Panc1 (cell line): ENCODE measurements at regions not wholly inside any gene's neighbourhood (a gene's known extent, or its start where the extent isn't known, plus 50 kb on each side); places are given as distances from the start of the nearest gene placed in this dataset.

Experiments
- ATAC-seq: fragments of 200-7000 bp; cut with Tn5 transposase; 2 replicates; pipeline ENCODE4 v1.9.1; 2020; ENCODE audit warnings: mild to moderate bottlenecking, moderate library complexity
- BruUV-seq: library from RNA; stranded (reverse); fragments of 400-500 nt; replicated peaks from 2 replicates; lab custom pipeline; 2021; lab: Mats Ljungman, UMichigan
- CTCF ChIA-PET: fragments of 300-600 bp; sonication (Branson Sonifier 250); formaldehyde crosslinking; loops from one replicate; lab custom pipeline; 2022; ENCODE audit warnings: antibody characterized with exemption; lab: Charles Lee
- POLR2A ChIA-PET: fragments of 300-600 bp; sonication (Branson Sonifier 250); formaldehyde crosslinking; loops from one replicate; lab custom pipeline; 2022; ENCODE audit warnings: antibody characterized with exemption; lab: Charles Lee
- DNase-seq: peaks from one replicate; pipeline ENCODE4 v3.0.0-alpha.2; 2010; ENCODE audit warnings: low read depth, low spot score
- H3K27ac ChIP-seq: 2 replicates; pipeline ENCODE4 v1.5.1; 2011; ENCODE audit warnings: mild to moderate bottlenecking, low read length, inconsistent platforms
- H3K27me3 ChIP-seq: fragments of 200-500 bp; sonication (Bioruptor generic); 2 replicates; pipeline ENCODE4 v1.6.0; 2014; ENCODE audit warnings: low read length, inconsistent platforms; ENCODE audit not compliant: control insufficient read depth, insufficient read depth
- H3K36me3 ChIP-seq: fragments of 200-500 bp; sonication (Bioruptor generic); 2 replicates; pipeline ENCODE4 v1.5.1; 2014; ENCODE audit warnings: inconsistent platforms, mild to moderate bottlenecking, low read length, moderate library complexity; ENCODE audit not compliant: control insufficient read depth, insufficient read depth
- H3K4me1 ChIP-seq: 2 replicates; pipeline ENCODE4 v1.5.1; 2011; ENCODE audit warnings: inconsistent platforms, mild to moderate bottlenecking, low read length, moderate library complexity; ENCODE audit not compliant: control insufficient read depth, insufficient read depth
- H3K4me3 ChIP-seq, 2 experiments: 2 replicates each; pipeline ENCODE4 v1.5.1; 2011 to 2012; ENCODE audit warnings: low read depth in 2 of 2, low read length in 2 of 2, mild to moderate bottlenecking in 2 of 2, inconsistent platforms in 1 of 2, moderate library complexity in 1 of 2
- H3K9me3 ChIP-seq: fragments of 200-500 bp; sonication (Bioruptor generic); 2 replicates; pipeline ENCODE4 v1.5.1; 2014; ENCODE audit warnings: low read depth, mild to moderate bottlenecking, inconsistent platforms, low read length, moderate library complexity; ENCODE audit not compliant: control insufficient read depth, insufficient read depth
- CTCF ChIP-seq: fragments of 450-650 bp; IDR thresholded peaks from 2 replicates; pipeline ENCODE4 v1.5.1; 2017; ENCODE audit warnings: mild to moderate bottlenecking
- POLR2AphosphoS5 ChIP-seq: IDR thresholded peaks from 2 replicates; pipeline ENCODE4 v1.6.1; 2012; ENCODE audit warnings: mild to moderate bottlenecking, low read depth, low read length, moderate library complexity
- SIN3A ChIP-seq: IDR thresholded peaks from 2 replicates; pipeline ENCODE4 v1.6.1; 2012; ENCODE audit warnings: low read depth, mild to moderate bottlenecking, low read length, moderate library complexity, borderline replicate concordance; ENCODE audit not compliant: insufficient read depth
- TCF7L2 ChIP-seq: IDR thresholded peaks from 2 replicates; pipeline ENCODE4 v1.6.1; 2011; ENCODE audit warnings: mild to moderate bottlenecking, low read depth, low read length, inconsistent platforms
- in situ Hi-C: cut with HindIII; loops from 2 replicates; pipeline ENCODE4 v1.10.0; 2016; ENCODE audit warnings: low sequenced_read_pairs, low pct_unique_long_range_greater_than_20kb
- intact Hi-C: fragments of 100-400 bp; cut with micrococcal nuclease; formaldehyde crosslinking; loops from one replicate; pipeline ENCODE4 v1.10.0; 2022; ENCODE audit not compliant: unreplicated experiment
- TF ChIP-seq, protein P1 (sequence below), 2 experiments: IDR thresholded peaks; 2 replicates each; pipeline ENCODE4 v1.6.1; 2011 to 2012; ENCODE audit warnings: low read depth in 2 of 2, control low read depth in 1 of 2, low read length in 1 of 2, mild to moderate bottlenecking in 1 of 2, moderate library complexity in 1 of 2; ENCODE audit not compliant: insufficient read depth in 1 of 2

- H3K27me3 ChIP-seq = no peaks in the 10 kb centered on the region
- POLR2A ChIA-PET = interaction anchor here (0.6 kb wide), 1 partner anchor 413 kb away, joined by 3 read pairs; no protein-coding TSS in a partner anchor
- in situ Hi-C loops (no loop called here), intact Hi-C loops (no loop called here)
- H3K27ac ChIP-seq = no peak overlapping the region
- H3K4me1 ChIP-seq = no peaks in the 10 kb centered on the region
- no peak overlapping the region for H3K4me3 ChIP-seq
- TF ChIP-seq, protein P1, sequence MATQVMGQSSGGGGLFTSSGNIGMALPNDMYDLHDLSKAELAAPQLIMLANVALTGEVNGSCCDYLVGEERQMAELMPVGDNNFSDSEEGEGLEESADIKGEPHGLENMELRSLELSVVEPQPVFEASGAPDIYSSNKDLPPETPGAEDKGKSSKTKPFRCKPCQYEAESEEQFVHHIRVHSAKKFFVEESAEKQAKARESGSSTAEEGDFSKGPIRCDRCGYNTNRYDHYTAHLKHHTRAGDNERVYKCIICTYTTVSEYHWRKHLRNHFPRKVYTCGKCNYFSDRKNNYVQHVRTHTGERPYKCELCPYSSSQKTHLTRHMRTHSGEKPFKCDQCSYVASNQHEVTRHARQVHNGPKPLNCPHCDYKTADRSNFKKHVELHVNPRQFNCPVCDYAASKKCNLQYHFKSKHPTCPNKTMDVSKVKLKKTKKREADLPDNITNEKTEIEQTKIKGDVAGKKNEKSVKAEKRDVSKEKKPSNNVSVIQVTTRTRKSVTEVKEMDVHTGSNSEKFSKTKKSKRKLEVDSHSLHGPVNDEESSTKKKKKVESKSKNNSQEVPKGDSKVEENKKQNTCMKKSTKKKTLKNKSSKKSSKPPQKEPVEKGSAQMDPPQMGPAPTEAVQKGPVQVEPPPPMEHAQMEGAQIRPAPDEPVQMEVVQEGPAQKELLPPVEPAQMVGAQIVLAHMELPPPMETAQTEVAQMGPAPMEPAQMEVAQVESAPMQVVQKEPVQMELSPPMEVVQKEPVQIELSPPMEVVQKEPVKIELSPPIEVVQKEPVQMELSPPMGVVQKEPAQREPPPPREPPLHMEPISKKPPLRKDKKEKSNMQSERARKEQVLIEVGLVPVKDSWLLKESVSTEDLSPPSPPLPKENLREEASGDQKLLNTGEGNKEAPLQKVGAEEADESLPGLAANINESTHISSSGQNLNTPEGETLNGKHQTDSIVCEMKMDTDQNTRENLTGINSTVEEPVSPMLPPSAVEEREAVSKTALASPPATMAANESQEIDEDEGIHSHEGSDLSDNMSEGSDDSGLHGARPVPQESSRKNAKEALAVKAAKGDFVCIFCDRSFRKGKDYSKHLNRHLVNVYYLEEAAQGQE (IDR thresholded peaks at IDR 0.05; ENCODE audit: insufficient read depth in 1 of 2, low read depth in 2 of 2, low read length in 1 of 2) = no peak
- TF ChIP-seq SIN3A (no peak), CTCF (no peak), TCF7L2 (no peak), POLR2AphosphoS5 (no peak)
- BruUV-seq = no TSS peak
- no peaks in the 10 kb centered on the region for H3K9me3 ChIP-seq
- H3K36me3 ChIP-seq = no peaks in the 10 kb centered on the region
- DNase-seq (no peak), ATAC-seq (no peak)
- CTCF ChIA-PET = no interaction called here
Measured at GRCh38 chr5:107056278-107056677, 614.5 kb downstream of the EFNA5 start.

DNA sequence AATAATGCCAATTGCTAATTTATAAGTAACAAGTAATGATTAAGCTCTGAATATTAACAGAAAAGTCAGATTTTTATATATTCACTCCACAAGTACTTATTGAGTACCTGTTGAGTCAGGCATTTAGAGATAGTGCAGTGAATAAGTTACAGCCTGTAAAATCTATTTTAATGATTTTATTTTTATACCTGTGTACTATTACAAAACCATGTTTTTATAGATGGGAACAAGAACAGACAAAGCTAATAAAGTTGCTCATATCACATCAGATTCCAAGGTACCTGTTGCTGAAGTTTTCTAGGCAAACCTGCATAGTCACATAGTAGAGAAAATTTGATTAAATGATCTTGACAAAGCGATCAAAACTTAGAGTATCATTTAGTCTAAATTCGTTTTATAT, 623.7 kb downstream of the EFNA5 start:
- intact Hi-C loops = no loop called here
- POLR2A ChIA-PET = no interaction called here

More for the DNA sequence above, 623.7 kb downstream of the EFNA5 start:
- Histone ChIP-seq H3K4me1 (no peaks in the 10 kb centered on the region), H3K36me3 (no peaks in the 10 kb centered on the region; the same call in 1 of the 2 replicates), H3K9me3 (peaks cover 7% of the 10 kb centered on the region; the same call in 1 of the 2 replicates), H3K4me3 (no peak overlapping the region), H3K27ac (no peak overlapping the region), H3K27me3 (no peaks in the 10 kb centered on the region)
- CTCF ChIA-PET = no interaction called here
- ATAC-seq = no peak
- TF ChIP-seq TCF7L2 (no peak), POLR2AphosphoS5 (no peak), CTCF (no peak), SIN3A (no peak)
- TF ChIP-seq, protein P1 (IDR thresholded peaks at IDR 0.05; ENCODE audit: insufficient read depth in 1 of 2, low read depth in 2 of 2, low read length in 1 of 2) = no peak
- DNase-seq = no peak
- in situ Hi-C loops = no loop called here
- no TSS peak for BruUV-seq
